Spleen (tissue), 11 donors: ENCODE measurements at regions not wholly inside any gene's neighbourhood (a gene's known extent, or its start where the extent isn't known, plus 50 kb on each side); places are given as distances from the start of the nearest gene placed in this dataset.

Experiments used
- DNase-seq: peaks from one replicate; pipeline ENCODE4 v3.0.0-alpha.2; 2020
- H3K27ac ChIP-seq, 8 donors: fragments of 200-600 bp; sonication (generic) in 7 of 8; 1 replicate in 4 of 8; 2 replicates in 4 of 8; pipeline versions ENCODE4 v1.5.0 to v1.8.0; 2016 to 2021; ENCODE audit warnings: inconsistent platforms in 4 of 8, mild to moderate bottlenecking in 4 of 8, moderate library complexity in 1 of 8
- H3K27me3 ChIP-seq, 7 donors: fragments of 200-600 bp; sonication (generic) in 6 of 7; replicated peaks in 1 of 7; 1 replicate in 4 of 7; 2 replicates in 3 of 7; pipeline versions ENCODE4 v1.5.0 to v1.8.0; 2016 to 2021; ENCODE audit warnings: inconsistent platforms in 3 of 7, mild to moderate bottlenecking in 1 of 7
- H3K36me3 ChIP-seq, 6 donors: fragments of 200-600 bp; sonication (generic) in 5 of 6; 1 replicate in 4 of 6; 2 replicates in 2 of 6; pipeline versions ENCODE4 v1.5.0 to v1.8.0; 2016 to 2021; ENCODE audit warnings: inconsistent platforms in 2 of 6
- H3K4me1 ChIP-seq, 6 donors: fragments of 200-600 bp; sonication (generic) in 5 of 6; 1 replicate in 3 of 6; 2 replicates in 3 of 6; pipeline versions ENCODE4 v1.5.0 to v1.8.0; 2016 to 2021; ENCODE audit warnings: inconsistent platforms in 3 of 6
- H3K4me3 ChIP-seq, 8 donors: fragments of 200-600 bp; sonication (generic) in 7 of 8; 1 replicate in 4 of 8; 2 replicates in 4 of 8; pipeline versions ENCODE4 v1.5.0 to v1.8.0; 2016 to 2021; ENCODE audit warnings: inconsistent platforms in 4 of 8, mild to moderate bottlenecking in 4 of 8, moderate library complexity in 2 of 8
- H3K9me3 ChIP-seq, 8 donors: fragments of 200-600 bp; sonication (generic) in 7 of 8; 1 replicate in 4 of 8; 2 replicates in 4 of 8; pipeline versions ENCODE4 v1.5.0 to v1.8.0; 2016 to 2021; ENCODE audit warnings: inconsistent platforms in 4 of 8
- POLR2A ChIP-seq, 3 donors: fragments of 450-650 bp; IDR thresholded peaks; one replicate each; pipeline ENCODE4 v1.5.1; 2017; ENCODE audit warnings: antibody characterized with exemption in 3 of 3, mild to moderate bottlenecking in 1 of 3
- POLR2AphosphoS5 ChIP-seq, 3 donors: sonication (generic); formaldehyde crosslinking; IDR thresholded peaks; one replicate each; pipeline ENCODE4 v1.5.1; 2017; ENCODE audit warnings: antibody characterized with exemption in 3 of 3
- WGBS, 5 donors: extraction: QIAGEN DNeasy Blood & Tissue Kit in 3 of 5; methylation state at CpG; one replicate each; pipeline versions ENCODE4 v1.1.5 to v1.1.7; 2013 to 2018; 5-methylcytosine and 5-hydroxymethylcytosine counted together
- intact Hi-C: fragments of 100-400 bp; cut with DNase I; formaldehyde crosslinking; loops from one replicate; pipeline ENCODE4 v1.15.0; 2023; ENCODE audit warnings: low total_unique reads
- TF ChIP-seq, protein P1 (sequence below), 11 experiments: fragments of 200-600 bp in 7 of 11; fragments of 450-650 bp in 4 of 11; sonication (generic) in 4 of 11; IDR thresholded peaks in 8 of 11; conservative IDR thresholded peaks in 3 of 11; 1 replicate in 7 of 11; 2 replicates in 4 of 11; pipeline versions ENCODE4 v1.4.0 to v1.8.0; 2016 to 2021; ENCODE audit warnings: antibody characterized with exemption in 11 of 11, inconsistent platforms in 4 of 11, mild to moderate bottlenecking in 1 of 11
- donor health status: healthy with polysubstance abuse.
- donor health status: DM: no; HTN: no; CAD: no; lungs with moderate emphysema.
- donor health status: DM: no; HTN: no; CAD: no.
- donor health status: Bipolar disorder and iron deficiency.
- donor health status: healthy.
- donor health status: DM: no; HTN: no; CAD: no.
- donor health status: DM: yes; HTN: yes; CAD: no.

DNA sequence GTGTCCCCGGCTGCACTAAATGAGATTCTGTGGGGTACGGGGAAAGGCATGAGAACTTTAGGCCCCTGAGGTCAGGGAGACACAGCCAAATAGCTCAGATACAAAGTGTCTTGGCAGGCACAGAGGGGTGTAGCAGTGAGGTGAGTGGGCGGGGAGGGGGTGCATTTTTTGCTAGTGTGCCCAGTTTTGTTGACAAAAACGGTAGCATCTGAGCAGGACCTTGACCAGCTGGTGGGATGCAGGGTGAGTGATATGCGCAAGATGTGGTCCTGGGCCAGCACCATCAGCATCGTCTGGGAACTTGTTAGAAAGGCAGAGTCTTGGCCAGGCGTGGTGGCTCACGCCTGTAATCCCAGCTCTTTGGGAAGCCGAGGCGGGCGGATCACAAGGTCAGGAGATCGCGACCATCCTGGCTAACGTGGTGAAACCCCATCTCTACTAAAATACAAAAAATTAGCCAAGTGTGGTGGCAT is 127.3 kb upstream of the LGALSL start:
- H3K36me3 ChIP-seq, result no peaks in the 10 kb centered on the region
- H3K4me3 ChIP-seq, result no peak overlapping the region
- TF ChIP-seq, protein P1, sequence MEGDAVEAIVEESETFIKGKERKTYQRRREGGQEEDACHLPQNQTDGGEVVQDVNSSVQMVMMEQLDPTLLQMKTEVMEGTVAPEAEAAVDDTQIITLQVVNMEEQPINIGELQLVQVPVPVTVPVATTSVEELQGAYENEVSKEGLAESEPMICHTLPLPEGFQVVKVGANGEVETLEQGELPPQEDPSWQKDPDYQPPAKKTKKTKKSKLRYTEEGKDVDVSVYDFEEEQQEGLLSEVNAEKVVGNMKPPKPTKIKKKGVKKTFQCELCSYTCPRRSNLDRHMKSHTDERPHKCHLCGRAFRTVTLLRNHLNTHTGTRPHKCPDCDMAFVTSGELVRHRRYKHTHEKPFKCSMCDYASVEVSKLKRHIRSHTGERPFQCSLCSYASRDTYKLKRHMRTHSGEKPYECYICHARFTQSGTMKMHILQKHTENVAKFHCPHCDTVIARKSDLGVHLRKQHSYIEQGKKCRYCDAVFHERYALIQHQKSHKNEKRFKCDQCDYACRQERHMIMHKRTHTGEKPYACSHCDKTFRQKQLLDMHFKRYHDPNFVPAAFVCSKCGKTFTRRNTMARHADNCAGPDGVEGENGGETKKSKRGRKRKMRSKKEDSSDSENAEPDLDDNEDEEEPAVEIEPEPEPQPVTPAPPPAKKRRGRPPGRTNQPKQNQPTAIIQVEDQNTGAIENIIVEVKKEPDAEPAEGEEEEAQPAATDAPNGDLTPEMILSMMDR (IDR thresholded peaks at IDR 0.05 in 8 of 11, conservative IDR thresholded peaks at IDR 0.05 in 3 of 11), result no peak
- TF ChIP-seq POLR2A (IDR thresholded peaks at IDR 0.05) (no peak), POLR2AphosphoS5 (IDR thresholded peaks at IDR 0.05) (no peak)
- no peaks in the 10 kb centered on the region for H3K27me3 ChIP-seq
- H3K9me3 ChIP-seq, result no peaks in the 10 kb centered on the region
- WGBS, 5 donors, result 80 to 88% (median 86%) methylated on average over 12 to 14 of the region's 14 CpGs
- H3K27ac ChIP-seq, result peak overlapping the region in 4 of 8 donors; percentile 40 to 79 (median 76)
- intact Hi-C loops, result loop anchor here (2.0 kb wide), 1 partner anchor 278 kb away; no protein-coding TSS in a partner anchor
- DNase-seq, result no peak
- peaks cover 20 to 62% (median 53%) of the 10 kb centered on the region in 6 donors for H3K4me1 ChIP-seq

DNA sequence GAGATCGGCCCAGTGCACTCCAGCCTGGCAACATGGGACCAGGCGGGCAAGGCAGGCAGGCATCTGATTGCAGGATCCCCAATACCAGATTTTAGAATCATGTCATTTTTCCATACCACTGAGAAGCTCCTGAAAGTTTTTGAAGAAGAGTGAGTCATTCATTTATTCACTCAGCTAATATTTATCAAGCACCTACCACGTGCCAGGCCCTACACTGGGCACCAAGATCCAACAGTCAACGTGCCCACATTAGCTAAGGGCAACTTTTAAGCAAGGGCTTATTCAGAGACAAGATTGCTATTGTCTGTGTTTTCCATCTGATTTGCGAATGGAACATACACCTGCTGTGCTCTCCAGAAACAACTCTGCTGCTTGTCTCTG is 126.8 kb upstream of the LGALSL start:
- H3K27ac ChIP-seq, result peak overlapping the region in 7 of 8 donors; percentile 40 to 79 (median 70)
- peak overlapping the region in 1 of 8 donors; percentile 30 for H3K4me3 ChIP-seq
- H3K27me3 ChIP-seq, result no peaks in the 10 kb centered on the region
- 79 to 89% (median 82%) methylated on average over 5 of the region's 5 CpGs for WGBS, 5 donors
- peaks cover 20 to 62% (median 53%) of the 10 kb centered on the region in 6 donors for H3K4me1 ChIP-seq
- no peak for TF ChIP-seq POLR2A (IDR thresholded peaks at IDR 0.05)
- DNase-seq, result no peak
- no peaks in the 10 kb centered on the region for H3K9me3 ChIP-seq
- intact Hi-C loops, result loop anchor here (2.0 kb wide), 1 partner anchor 278 kb away; no protein-coding TSS in a partner anchor
- H3K36me3 ChIP-seq, result no peaks in the 10 kb centered on the region

DNA sequence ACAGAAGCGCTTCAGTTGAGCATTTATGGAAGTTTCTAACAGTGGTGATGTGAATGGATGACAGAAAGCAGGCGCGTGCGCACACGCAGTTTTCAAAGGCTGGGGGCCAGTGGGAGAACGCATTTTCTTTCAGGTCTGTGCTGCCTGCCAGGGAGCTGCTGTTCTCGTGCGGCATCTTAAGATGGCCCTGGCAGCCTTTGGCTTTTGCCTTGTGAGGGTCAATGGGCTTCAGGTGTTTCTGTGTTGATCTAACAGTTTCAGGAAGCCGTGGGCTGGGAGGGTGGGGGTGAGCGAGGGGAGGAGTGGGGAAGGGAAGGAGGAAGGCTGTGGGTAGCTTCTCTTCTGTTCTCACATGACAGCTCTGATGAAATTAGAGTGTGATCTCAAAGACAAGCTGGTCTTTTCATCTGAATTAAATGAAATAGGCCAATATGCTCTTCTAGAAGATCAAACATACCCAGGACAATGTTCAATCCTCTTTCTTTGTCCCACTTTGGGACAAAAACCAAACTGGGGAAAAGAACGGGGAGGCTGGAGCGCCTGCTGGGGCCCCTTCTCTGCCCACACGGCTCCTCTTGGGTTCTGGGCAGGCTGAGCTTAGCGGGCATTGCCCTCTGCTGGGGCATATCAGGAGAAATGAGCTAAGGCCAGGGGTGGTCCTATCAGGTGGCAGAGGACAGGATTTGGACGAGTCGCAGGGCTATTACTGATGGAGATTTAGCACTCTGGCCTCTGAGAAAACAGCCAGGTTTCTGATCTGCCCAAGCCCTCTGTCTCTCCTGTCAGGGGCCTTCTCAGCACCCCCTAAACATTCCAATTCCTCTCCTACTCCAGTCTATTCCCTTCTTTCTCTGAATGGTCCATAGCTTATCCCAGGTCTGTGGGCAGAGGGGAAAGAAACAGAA is 126.2 kb upstream of the LGALSL start:
- intact Hi-C loops, result loop anchor here (2.0 kb wide), 1 partner anchor 279 kb away; no protein-coding TSS in a partner anchor
- Histone ChIP-seq H3K9me3 (no peaks in the 10 kb centered on the region), H3K27ac (peak overlapping the region; percentile 40 to 79 (median 65)), H3K4me1 (peaks cover 20 to 62% (median 53%) of the 10 kb centered on the region in 6 donors), H3K36me3 (no peaks in the 10 kb centered on the region), H3K4me3 (peak overlapping the region in 2 of 8 donors; percentile 3 to 30), H3K27me3 (no peaks in the 10 kb centered on the region)
- peak; percentile 89 for DNase-seq
- 28 to 52% (median 36%) methylated on average over 16 of the region's 16 CpGs for WGBS, 5 donors
- TF ChIP-seq POLR2A (IDR thresholded peaks at IDR 0.05), result no peak
- TF ChIP-seq, protein P1 (IDR thresholded peaks at IDR 0.05 in 8 of 11, conservative IDR thresholded peaks at IDR 0.05 in 3 of 11), result peak; percentile 37 to 77 (median 67)

DNA sequence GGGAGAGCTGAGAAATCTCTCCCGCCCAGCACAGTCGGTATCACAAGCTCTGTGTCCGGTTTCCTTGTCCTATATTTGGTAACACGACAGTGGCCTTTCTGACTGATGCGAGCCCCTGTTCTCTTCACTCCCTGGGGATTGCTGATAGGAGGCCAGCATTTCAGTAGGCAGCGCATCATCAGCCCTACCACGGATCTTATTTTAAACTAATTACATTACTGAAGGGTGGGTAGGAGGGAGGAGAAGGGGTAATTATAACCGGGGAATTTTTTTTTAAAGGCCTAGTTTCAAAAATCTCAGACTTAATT is 125.6 kb upstream of the LGALSL start:
- H3K27ac ChIP-seq, result peak overlapping the region in 6 of 8 donors; percentile 40 to 79 (median 72)
- no peak overlapping the region for H3K4me3 ChIP-seq
- no peaks in the 10 kb centered on the region for H3K27me3 ChIP-seq
- no peaks in the 10 kb centered on the region for H3K36me3 ChIP-seq
- WGBS, 5 donors, result 46 to 73% (median 60%) methylated on average over 8 of the region's 8 CpGs
- H3K4me1 ChIP-seq, result peaks cover 20 to 62% (median 53%) of the 10 kb centered on the region in 6 donors
- no peak for DNase-seq
- intact Hi-C loops, result no loop called here
- no peaks in the 10 kb centered on the region for H3K9me3 ChIP-seq
- TF ChIP-seq, protein P1 (IDR thresholded peaks at IDR 0.05 in 8 of 11, conservative IDR thresholded peaks at IDR 0.05 in 3 of 11), result no peak
- TF ChIP-seq POLR2A (IDR thresholded peaks at IDR 0.05) (no peak), POLR2AphosphoS5 (IDR thresholded peaks at IDR 0.05) (no peak)
